OCI-M1 (cell line): ENCODE measurements at regions not wholly inside any gene's neighbourhood (a gene's known extent, or its start where the extent isn't known, plus 50 kb on each side); places are given as distances from the start of the nearest gene placed in this dataset.
"Not testable (repeated sequence)": the region's sequence is repeated elsewhere in the genome, so short reads cannot be mapped to it uniquely, and the experiment has no call there.

Experiments used
- DNase-seq: peaks from one replicate; lab custom pipeline; 2025; lab: John Stamatoyannopoulos, UW

- DNase-seq, result not testable (repeated sequence)
Measured at GRCh38 chr14:71567499-71568133, 364.6 kb upstream of the RGS6 start.

GRCh38 chr14:71574976-71575375 is 357.3 kb upstream of the RGS6 start:
- DNase-seq, result no peak

GRCh38 chr14:71576472-71576871 is 355.8 kb upstream of the RGS6 start:
- no peak for DNase-seq

- DNase-seq, result no peak
Measured at GRCh38 chr14:71579331-71579730, 352.9 kb upstream of the RGS6 start.

GRCh38 chr14:71582705-71583104 is 349.5 kb upstream of the RGS6 start:
- DNase-seq, result no peak

GRCh38 chr14:71583194-71583593 is 349.0 kb upstream of the RGS6 start:
- no peak for DNase-seq

- no peak for DNase-seq
Measured at GRCh38 chr14:71583705-71584104, 348.5 kb upstream of the RGS6 start.

- no peak for DNase-seq
Measured at GRCh38 chr14:71585361-71585760, 346.9 kb upstream of the RGS6 start.

GRCh38 chr14:71586131-71586897 is 345.9 kb upstream of the RGS6 start:
- DNase-seq, result no peak

- no peak for DNase-seq
Measured at GRCh38 chr14:71588028-71588427, 344.2 kb upstream of the RGS6 start.

GRCh38 chr14:71588576-71589215 is 343.5 kb upstream of the RGS6 start:
- no peak for DNase-seq

- no peak for DNase-seq
Measured at GRCh38 chr14:71589609-71590008, 342.6 kb upstream of the RGS6 start.

GRCh38 chr14:71590131-71590530 is 342.1 kb upstream of the RGS6 start:
- DNase-seq, result no peak

- DNase-seq, result no peak
Measured at GRCh38 chr14:71591231-71591630, 341.0 kb upstream of the RGS6 start.

- DNase-seq, result no peak
Measured at GRCh38 chr14:71591929-71592328, 340.3 kb upstream of the RGS6 start.

GRCh38 chr14:71592361-71592760 is 339.9 kb upstream of the RGS6 start:
- DNase-seq, result no peak

- DNase-seq, result no peak
Measured at GRCh38 chr14:71593966-71594365, 338.3 kb upstream of the RGS6 start.

- DNase-seq, result peak; percentile 10
Measured at GRCh38 chr14:71594821-71595220, 337.4 kb upstream of the RGS6 start.

GRCh38 chr14:71595441-71595840 is 336.8 kb upstream of the RGS6 start:
- DNase-seq, result no peak

GRCh38 chr14:71597287-71597920 is 334.8 kb upstream of the RGS6 start:
- no peak for DNase-seq

- DNase-seq, result no peak
Measured at GRCh38 chr14:71597955-71598660, 334.1 kb upstream of the RGS6 start.

GRCh38 chr14:71600309-71600708 is 331.9 kb upstream of the RGS6 start:
- no peak for DNase-seq
